ENCODE measurements at regions not wholly inside any gene's neighbourhood (a gene's known extent, or its start where the extent isn't known, plus 50 kb on each side); places are given as distances from the start of the nearest gene placed in this dataset.
"Not testable (repeated sequence)": the region's sequence is repeated elsewhere in the genome, so short reads cannot be mapped to it uniquely, and the experiment has no call there.

DNA sequence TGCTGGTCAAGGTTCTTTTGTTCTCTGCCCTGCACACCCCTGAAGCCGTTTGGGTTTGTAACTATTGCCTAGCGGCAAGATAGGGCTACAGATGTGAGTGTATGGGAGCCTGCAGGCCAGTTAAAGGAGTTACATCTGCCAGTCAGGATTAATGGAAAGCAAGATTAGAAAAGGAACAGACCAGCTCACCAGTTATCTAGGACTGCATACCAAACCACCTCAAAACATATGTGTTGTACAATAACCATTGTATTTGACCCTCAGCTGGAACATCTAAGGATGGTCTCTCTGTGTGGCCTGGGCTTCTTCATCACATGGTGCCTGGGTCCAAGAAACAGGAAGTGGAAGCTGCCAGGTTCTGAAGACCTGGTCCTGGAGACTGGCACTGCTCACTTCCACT lies 52.5 kb upstream of the FBXO28 start:
- H3K4me1 Mint-ChIP-seq: peaks cover 5% of the 10 kb centered on the region
- no peak overlapping the region for H3K27ac Mint-ChIP-seq
- CTCF ChIA-PET: interaction anchor here (1.5 kb wide), 1 partner anchor 10 kb away, joined by 7 read pairs; no protein-coding TSS in a partner anchor
- H3K27me3 Mint-ChIP-seq: peaks cover 24% of the 10 kb centered on the region
- no peak for DNase-seq
- no peaks in the 10 kb centered on the region for H3K9me3 Mint-ChIP-seq (ENCODE audit: low read depth)
- H3K4me3 Mint-ChIP-seq: no peak overlapping the region
- no peak for ATAC-seq
- no peaks in the 10 kb centered on the region for H3K36me3 Mint-ChIP-seq

DNA sequence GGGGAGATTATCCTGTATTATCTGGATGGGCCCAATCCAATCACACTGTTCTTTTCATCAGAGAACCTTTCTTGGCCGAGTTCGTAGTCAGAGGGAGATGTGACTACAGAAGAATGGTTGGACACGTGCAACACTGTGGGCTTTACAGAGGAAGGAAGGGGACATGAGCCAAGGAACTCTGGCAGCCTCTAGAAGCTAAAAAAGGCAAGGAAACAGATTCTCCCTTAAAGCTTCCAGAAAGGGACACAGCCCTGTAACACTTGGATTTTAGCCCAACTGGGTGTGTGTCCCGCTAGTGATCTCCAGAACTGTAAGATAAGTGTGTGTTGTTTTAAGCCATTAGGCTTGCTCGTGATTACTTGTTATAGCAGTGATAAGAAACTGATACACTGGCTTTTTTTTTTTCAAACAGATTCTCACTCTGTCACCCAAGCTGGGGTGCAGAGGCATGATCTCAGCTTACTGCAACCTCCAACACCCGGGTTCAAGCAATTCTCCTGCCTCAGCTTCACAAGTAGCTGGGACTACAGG lies 53.9 kb upstream of the FBXO28 start:
- Mint-ChIP-seq H3K27me3 (peaks cover 24% of the 10 kb centered on the region), H3K27ac (no peak overlapping the region), H3K4me1 (no peaks in the 10 kb centered on the region), H3K9me3 (ENCODE audit: low read depth) (no peaks in the 10 kb centered on the region), H3K36me3 (no peaks in the 10 kb centered on the region), H3K4me3 (no peak overlapping the region)
- ATAC-seq: no peak
- DNase-seq: no peak
- CTCF ChIA-PET: no interaction called here

DNA sequence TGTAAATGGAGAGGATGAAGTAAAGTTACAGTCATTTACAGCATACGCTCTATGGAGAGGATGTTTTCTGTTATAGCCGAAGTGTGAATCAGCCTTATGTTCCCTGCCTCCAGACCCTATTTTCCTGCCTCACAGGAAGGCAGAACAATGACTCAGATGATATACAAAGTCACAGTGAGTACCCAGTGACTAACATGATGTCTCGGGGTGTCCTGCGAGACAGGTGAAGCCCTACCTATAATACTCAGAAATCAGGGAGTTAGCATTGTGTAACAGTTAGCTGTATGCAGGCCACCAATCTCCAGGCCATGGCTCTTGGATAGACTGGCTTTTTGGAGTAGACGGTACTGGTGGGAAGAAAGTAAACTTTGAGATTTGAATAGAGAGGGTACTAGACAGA lies 55.6 kb upstream of the FBXO28 start:
- CTCF ChIA-PET: no interaction called here
- no peaks in the 10 kb centered on the region for H3K9me3 Mint-ChIP-seq (ENCODE audit: low read depth)
- H3K36me3 Mint-ChIP-seq: no peaks in the 10 kb centered on the region
- H3K4me1 Mint-ChIP-seq: peaks cover 2% of the 10 kb centered on the region
- H3K4me3 Mint-ChIP-seq: no peak overlapping the region
- ATAC-seq: no peak
- H3K27me3 Mint-ChIP-seq: peaks cover 22% of the 10 kb centered on the region
- no peak for DNase-seq
- no peak overlapping the region for H3K27ac Mint-ChIP-seq

DNA sequence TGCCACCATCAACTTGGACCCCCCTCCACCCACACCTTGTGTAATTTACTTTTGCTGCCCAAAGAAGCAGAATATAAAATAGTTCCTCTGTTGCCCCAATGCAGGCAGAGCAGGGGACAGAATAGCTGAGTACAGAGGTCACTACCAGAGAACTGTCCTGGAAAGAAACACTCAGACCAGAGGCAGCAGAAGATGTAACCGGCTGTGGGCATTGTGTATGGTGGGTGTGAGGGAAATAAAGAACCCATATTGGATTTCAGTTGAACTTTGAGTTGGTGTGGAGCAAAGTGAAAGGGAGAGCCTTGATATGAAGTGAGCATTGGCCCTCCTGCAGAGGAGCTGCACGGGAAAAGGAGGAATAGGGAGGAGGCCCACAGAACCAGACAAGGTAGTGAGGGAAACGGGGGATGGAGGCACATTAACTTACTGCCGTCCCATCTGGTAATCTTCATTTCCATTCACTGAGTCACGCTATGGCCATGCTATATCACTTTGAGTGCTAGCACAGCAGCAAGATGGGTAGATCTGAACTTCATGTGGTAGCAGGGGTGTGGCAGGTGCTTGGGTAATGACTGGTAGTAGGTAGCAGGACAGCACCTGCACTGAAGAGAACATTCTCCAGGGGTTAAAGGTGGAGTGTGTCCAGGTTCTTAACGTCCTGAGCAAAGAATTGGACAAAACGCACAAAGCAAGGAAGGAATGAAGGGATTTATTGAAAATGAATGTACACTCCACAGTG lies 56.3 kb upstream of the FBXO28 start:
- Mint-ChIP-seq H3K4me3 (no peak overlapping the region), H3K36me3 (no peaks in the 10 kb centered on the region), H3K4me1 (peaks cover 2% of the 10 kb centered on the region), H3K27ac (no peak overlapping the region), H3K27me3 (peaks cover 17% of the 10 kb centered on the region), H3K9me3 (ENCODE audit: low read depth) (no peaks in the 10 kb centered on the region)
- DNase-seq: no peak
- ATAC-seq: no peak
- CTCF ChIA-PET: no interaction called here

DNA sequence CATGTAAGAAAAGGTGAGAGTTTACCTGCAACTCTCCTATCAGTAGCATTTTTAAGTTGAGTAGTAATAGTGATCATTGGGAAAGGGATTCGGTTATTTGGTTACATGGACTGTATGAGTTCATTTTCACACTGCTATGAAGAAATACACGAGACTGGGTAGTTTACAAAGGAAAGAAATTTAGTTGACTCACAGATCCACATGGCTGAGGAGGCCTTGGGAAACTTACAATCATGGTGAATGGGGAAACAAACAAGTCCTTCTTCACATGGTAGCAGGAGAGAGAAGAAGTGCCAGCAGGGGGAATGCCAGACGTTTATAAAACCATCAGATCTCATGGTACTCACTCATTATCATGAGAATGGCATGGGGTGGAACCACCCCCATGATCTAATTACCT lies 59.3 kb upstream of the FBXO28 start:
- no peak for ATAC-seq
- no peak for DNase-seq
- Mint-ChIP-seq H3K27me3 (peaks cover 23% of the 10 kb centered on the region), H3K36me3 (no peaks in the 10 kb centered on the region), H3K4me1 (peaks cover 2% of the 10 kb centered on the region), H3K4me3 (no peak overlapping the region), H3K27ac (no peak overlapping the region), H3K9me3 (ENCODE audit: low read depth) (no peaks in the 10 kb centered on the region)
- CTCF ChIA-PET: no interaction called here

DNA sequence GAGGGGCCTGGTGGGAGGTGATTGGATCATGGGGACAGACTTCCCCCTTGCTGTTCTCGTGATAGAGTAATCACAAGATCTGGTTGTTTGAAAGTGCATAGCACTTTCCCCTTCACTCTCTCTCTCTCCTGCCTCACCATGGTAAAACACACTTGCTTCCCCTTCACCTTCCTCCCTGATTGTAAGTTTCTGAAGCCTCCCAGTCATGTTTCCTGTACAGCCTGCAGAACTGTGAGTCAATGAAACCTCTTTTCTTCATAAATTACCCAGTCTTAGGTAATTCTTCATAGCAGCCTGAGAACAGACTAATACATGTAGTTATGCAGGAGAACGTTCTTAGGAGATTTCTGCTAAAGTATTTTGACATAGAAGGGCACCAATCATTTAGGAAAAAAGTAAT lies 59.9 kb upstream of the FBXO28 start:
- H3K4me1 Mint-ChIP-seq: peaks cover 2% of the 10 kb centered on the region
- no peak overlapping the region for H3K27ac Mint-ChIP-seq
- ATAC-seq (no peak), DNase-seq (no peak)
- no peaks in the 10 kb centered on the region for H3K9me3 Mint-ChIP-seq (ENCODE audit: low read depth)
- CTCF ChIA-PET: no interaction called here
- no peaks in the 10 kb centered on the region for H3K36me3 Mint-ChIP-seq
- H3K27me3 Mint-ChIP-seq: peaks cover 25% of the 10 kb centered on the region
- H3K4me3 Mint-ChIP-seq: no peak overlapping the region

DNA sequence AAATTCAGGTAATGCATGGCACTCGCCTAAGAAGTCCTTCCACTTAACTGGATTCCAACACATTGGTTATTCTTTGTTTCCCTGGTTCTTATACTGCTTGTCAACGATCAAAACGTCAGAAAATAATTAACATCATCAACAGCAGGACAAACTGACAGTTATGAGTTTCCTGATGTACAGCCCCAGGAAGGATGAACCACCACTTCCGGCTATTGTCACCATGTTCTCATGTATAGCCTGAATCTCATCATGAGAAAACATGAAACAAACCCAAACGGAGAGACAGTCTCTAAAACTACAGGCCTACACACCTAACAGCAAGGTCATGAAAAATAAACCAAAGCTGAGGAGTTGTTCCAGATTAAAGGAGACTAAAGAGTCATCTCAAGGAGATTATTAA lies 60.5 kb upstream of the FBXO28 start:
- no peak for ATAC-seq
- H3K4me1 Mint-ChIP-seq: peaks cover 2% of the 10 kb centered on the region
- H3K27me3 Mint-ChIP-seq: peaks cover 25% of the 10 kb centered on the region
- no peak overlapping the region for H3K4me3 Mint-ChIP-seq
- no peaks in the 10 kb centered on the region for H3K36me3 Mint-ChIP-seq
- CTCF ChIA-PET: no interaction called here
- H3K27ac Mint-ChIP-seq: no peak overlapping the region
- no peaks in the 10 kb centered on the region for H3K9me3 Mint-ChIP-seq (ENCODE audit: low read depth)
- DNase-seq: no peak

DNA sequence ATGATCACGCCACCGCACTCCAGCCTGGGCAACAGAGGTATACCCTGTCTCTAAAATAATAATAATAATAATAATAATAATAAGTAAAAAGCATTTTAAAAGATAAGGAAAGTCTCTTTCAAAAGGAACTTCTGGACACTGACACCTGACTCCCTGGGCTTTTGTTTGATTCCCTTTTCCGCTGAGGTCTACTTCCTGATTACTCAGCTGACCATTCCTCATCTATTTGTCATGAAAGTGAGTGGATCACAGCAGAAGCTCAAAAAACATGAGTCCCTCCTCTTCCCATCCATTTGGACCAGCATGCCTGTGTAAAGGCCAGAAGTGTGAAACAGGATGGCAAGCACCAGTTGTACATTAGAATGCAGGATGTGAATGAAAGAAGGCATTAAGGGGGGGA lies 61.1 kb upstream of the FBXO28 start:
- Mint-ChIP-seq H3K27ac (no peak overlapping the region), H3K4me3 (no peak overlapping the region), H3K4me1 (peaks cover 2% of the 10 kb centered on the region), H3K27me3 (peaks cover 27% of the 10 kb centered on the region), H3K9me3 (ENCODE audit: low read depth) (no peaks in the 10 kb centered on the region), H3K36me3 (no peaks in the 10 kb centered on the region)
- DNase-seq: no peak
- CTCF ChIA-PET: no interaction called here
- ATAC-seq: no peak

DNA sequence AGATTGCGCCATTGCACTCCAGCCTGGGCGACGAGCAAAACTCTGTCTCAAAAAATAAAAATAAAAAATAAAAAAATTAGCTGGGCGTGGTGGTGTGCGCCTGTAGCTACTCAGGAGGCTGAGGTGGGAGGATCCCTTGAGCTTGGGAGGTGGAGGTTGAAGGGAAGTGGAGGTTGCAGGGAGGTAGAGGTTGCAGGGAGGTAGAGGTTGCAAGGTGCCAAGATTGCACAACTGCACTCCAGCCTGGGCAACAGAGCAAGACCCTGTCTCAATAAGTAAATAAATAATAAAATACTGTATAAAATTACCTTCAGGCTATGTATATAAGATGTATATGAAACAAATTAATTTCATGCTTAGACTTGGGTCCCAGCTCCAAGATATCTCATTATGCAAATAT lies 62.1 kb upstream of the FBXO28 start:
- H3K4me3 Mint-ChIP-seq; ATAC-seq; H3K4me1 Mint-ChIP-seq; H3K9me3 Mint-ChIP-seq (ENCODE audit: low read depth); H3K36me3 Mint-ChIP-seq; DNase-seq; H3K27ac Mint-ChIP-seq: not testable (repeated sequence)
- peaks cover 23% of the 10 kb centered on the region for H3K27me3 Mint-ChIP-seq
- CTCF ChIA-PET: interaction anchor here (1.0 to 3.2 kb wide), 4 partner anchors 10 to 353 kb away, joined by 7 to 17 read pairs (median 8); no protein-coding TSS in a partner anchor

DNA sequence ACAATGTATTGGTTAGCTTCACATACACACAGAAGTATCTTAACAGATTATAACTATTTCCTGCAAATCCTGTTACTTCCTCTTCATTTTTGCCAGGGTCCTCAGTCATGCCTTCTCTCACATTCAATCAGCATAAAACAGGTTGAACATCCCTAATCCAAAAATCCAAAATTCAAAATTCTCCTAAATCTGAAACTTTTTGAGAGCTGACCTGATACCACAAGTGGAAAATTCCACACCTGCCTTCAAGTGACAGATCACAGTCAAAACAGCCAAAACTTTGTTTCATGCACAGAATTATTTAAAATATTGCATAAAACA lies 62.9 kb upstream of the FBXO28 start:
- Mint-ChIP-seq H3K27me3 (peaks cover 20% of the 10 kb centered on the region), H3K36me3 (no peaks in the 10 kb centered on the region), H3K4me1 (peaks cover 2% of the 10 kb centered on the region), H3K4me3 (no peak overlapping the region), H3K9me3 (ENCODE audit: low read depth) (no peaks in the 10 kb centered on the region), H3K27ac (no peak overlapping the region)
- DNase-seq: no peak
- ATAC-seq: no peak
- CTCF ChIA-PET: interaction anchor here (0.7 to 3.2 kb wide), 10 partner anchors 10 to 358 kb away, joined by 3 to 17 read pairs (median 6); no protein-coding TSS in a partner anchor

DNA sequence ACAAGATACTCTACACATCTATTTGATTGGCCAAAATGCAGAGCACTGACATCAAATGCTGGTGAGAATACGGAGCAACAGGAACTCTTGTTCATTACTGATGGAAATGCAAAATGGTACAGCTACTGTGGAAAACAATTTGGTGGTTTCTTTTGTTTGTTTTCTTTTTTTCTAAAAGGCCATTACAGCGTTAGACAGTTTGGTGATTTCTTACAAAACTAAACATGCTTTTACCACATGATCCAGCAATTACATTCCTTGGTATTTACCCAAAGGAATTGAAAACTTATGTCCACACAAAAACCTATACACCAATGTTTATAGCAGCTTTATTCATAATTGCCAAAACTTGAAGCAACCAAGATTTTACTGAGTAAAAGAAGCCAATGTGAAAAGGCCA lies 66.4 kb upstream of the FBXO28 start:
- Mint-ChIP-seq H3K4me3 (no peak overlapping the region), H3K27me3 (peaks cover 25% of the 10 kb centered on the region), H3K27ac (no peak overlapping the region), H3K36me3 (no peaks in the 10 kb centered on the region), H3K9me3 (ENCODE audit: low read depth) (no peaks in the 10 kb centered on the region), H3K4me1 (peaks cover 3% of the 10 kb centered on the region)
- ATAC-seq (no peak), DNase-seq (no peak)
- CTCF ChIA-PET: interaction anchor here (0.7 kb wide), 1 partner anchor 1623 kb away, joined by 3 read pairs; no protein-coding TSS in a partner anchor

DNA sequence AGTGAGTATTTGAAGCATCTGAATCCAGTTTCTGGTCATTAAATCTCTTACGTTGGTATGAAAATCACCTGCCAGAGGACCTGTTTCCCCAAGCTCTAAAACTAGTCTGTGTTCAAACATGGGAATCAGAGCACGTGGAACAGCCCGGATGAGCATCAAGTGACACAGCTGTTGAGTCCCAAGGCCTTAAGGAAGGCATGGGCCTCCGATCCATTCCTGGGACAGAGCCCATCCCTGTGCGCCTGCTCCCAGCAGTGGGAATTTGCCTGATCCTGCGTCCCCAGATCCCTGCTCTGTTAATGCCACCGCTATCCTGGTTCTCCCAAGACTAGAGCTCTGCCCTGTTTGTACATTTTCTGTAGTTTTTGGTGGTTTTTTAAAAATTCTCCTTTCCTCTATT lies 68.4 kb upstream of the FBXO28 start:
- ATAC-seq (no peak), DNase-seq (no peak)
- Mint-ChIP-seq H3K4me3 (no peak overlapping the region), H3K27me3 (peaks cover 28% of the 10 kb centered on the region), H3K9me3 (ENCODE audit: low read depth) (no peaks in the 10 kb centered on the region), H3K27ac (no peak overlapping the region), H3K36me3 (no peaks in the 10 kb centered on the region), H3K4me1 (peaks cover 5% of the 10 kb centered on the region)
- CTCF ChIA-PET: interaction anchor here (1.6 kb wide), 1 partner anchor 19 kb away, joined by 3 read pairs; no protein-coding TSS in a partner anchor

DNA sequence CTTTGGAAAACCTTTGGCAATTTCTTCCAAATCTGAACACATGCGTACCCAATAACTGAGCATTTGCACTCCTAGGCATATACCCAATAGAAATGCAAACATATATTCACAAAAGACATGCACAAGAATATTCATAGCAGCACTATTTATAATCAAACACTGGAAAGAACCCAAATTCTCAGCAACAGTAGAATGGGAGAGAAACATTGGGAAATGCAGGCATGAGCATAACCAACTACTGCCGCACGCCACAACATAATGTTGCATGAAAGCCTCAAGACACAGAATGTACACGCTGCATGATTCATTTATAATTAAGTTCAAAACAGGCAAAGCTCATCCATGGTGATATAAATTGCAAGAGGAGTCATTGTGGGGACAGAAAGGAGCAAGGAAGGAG lies 69.5 kb upstream of the FBXO28 start:
- Mint-ChIP-seq H3K36me3 (no peaks in the 10 kb centered on the region), H3K27ac (no peak overlapping the region), H3K27me3 (peaks cover 24% of the 10 kb centered on the region), H3K4me3 (no peak overlapping the region), H3K4me1 (peaks cover 5% of the 10 kb centered on the region), H3K9me3 (ENCODE audit: low read depth) (no peaks in the 10 kb centered on the region)
- no peak for ATAC-seq
- CTCF ChIA-PET: no interaction called here
- no peak for DNase-seq

DNA sequence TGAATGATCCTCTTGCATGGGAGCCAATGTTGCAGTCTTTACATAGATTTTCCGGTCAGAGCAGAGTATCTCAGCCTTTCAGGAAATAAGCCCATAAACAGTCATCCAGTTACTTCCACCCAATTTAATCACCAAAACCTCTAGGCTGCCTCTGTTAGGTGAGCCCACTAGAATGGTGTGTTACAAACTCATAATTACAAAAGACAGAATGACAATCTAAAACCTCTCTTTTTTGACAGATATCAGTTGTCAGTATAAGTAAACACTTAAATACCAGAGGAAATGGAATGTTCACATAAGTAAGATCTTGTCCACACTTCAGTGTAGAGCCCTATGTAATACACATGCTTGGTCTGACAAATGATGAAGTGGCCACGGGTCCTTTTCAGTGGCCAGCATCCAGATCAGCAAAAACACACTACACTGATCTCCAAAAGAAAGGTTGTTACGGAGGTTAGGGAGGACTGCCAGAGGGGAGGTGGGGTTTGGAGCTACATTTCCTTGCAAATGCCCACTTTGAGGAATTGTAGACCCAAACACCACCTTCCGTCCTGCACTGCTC lies 71.3 kb upstream of the FBXO28 start:
- peaks cover 5% of the 10 kb centered on the region for H3K4me1 Mint-ChIP-seq
- no peak for DNase-seq
- H3K4me3 Mint-ChIP-seq: no peak overlapping the region
- CTCF ChIA-PET: interaction anchor here (1.5 to 1.8 kb wide), 2 partner anchors 8 to 23 kb away, joined by 3 to 4 read pairs; no protein-coding TSS in a partner anchor
- no peaks in the 10 kb centered on the region for H3K36me3 Mint-ChIP-seq
- no peaks in the 10 kb centered on the region for H3K9me3 Mint-ChIP-seq (ENCODE audit: low read depth)
- H3K27ac Mint-ChIP-seq: no peak overlapping the region
- ATAC-seq: peak; percentile 58
- peaks cover 19% of the 10 kb centered on the region for H3K27me3 Mint-ChIP-seq
